ENCODE measurements at regions not wholly inside any gene's neighbourhood (a gene's known extent, or its start where the extent isn't known, plus 50 kb on each side); places are given as distances from the start of the nearest gene placed in this dataset.
A peak's percentile ranks its signal among the peaks of the same experiment; 100 is the strongest.

DNA sequence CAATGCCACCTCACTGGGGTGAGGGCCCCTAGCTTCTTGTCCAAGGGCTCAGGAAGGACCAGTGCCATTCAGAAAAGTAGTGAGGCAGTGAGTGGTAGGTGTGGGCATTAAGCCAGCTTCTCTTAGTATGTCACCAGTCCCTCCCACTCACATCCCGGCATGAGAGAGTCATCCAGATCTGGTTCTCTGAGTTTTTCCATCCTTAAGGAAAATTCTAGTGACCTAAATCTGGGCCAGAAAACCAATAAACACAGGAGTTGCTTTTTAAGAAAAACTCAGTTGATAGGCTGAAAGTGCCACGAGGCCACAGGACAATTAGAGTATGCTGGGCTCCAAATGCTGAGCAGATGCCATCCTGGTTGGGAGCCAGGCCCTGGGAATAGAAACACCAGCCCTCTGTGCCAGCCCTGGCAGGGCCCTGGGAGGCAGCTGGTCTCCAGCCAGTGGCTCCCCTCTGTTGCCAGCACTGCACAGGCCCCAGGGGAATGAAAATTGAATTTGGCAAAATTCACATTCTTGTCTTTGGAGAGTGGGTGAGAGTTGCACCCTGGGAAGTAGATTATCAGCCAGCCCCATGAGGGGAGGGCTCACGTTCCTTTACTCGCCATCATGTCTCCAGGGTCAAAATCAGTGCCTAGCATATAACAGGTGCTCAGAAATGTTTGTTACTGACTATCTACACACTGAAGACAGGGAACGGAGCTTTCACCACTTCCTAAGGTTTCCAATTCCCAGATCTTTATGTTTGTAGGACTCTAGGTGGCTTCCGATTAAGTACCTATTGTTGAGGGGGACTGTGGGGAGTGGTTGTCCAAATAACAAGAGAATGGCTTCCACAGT, 52.8 kb downstream of the FAM43A start:
- no peak for DNase-seq (ENCODE audit: low spot score in 2 of 2)
- Mint-ChIP-seq H3K9me3 (peaks cover 0 to 4% of the 10 kb centered on the region in 2 donors), H3K36me3 (peaks cover 0 to 5% of the 10 kb centered on the region in 2 donors), H3K27ac (peak overlapping the region in 1 of 2 donors; percentile 24)
- no peak for ATAC-seq

DNA sequence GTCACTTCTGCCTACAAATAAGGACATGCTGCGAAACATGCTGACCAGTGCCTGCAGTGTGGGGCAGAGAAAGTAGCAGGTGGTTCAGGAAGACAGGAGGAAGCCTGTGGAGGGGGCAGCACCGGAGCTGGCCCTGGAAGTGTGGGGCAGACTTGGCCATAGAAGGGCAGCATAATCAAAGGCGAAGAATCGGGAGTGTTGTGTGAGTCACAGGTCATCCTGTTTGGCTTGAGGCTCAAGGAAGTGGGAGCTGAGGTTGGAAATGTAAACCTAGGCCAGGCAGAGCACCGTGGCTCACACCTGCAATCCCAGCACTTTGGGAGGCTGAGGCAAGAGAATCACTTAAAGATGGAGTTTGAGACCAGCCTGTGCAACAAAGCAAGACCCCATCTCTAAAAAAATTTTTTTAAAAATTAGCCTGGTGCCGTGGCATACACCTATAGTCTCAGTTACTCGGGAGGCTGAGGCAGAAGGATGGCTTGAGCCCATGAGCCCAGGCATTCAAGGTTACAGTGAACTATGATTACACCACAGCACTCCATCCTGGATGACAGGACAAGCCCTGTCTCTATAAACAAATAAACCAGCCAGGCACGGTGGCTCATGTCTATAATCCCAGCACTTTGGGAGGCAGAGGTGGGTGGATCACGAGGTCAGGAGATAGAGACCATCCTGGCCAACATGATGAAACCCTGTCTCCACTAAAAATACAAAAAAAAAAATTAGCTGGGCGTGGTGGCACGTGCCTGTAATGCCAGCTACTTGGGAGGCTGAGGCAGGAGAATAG, 54.0 kb downstream of the FAM43A start:
- DNase-seq (ENCODE audit: low spot score in 2 of 2), result no peak
- Mint-ChIP-seq H3K36me3 (peaks cover 0 to 5% of the 10 kb centered on the region in 2 donors), H3K27ac (peak overlapping the region in 1 of 2 donors; percentile 24)

DNA sequence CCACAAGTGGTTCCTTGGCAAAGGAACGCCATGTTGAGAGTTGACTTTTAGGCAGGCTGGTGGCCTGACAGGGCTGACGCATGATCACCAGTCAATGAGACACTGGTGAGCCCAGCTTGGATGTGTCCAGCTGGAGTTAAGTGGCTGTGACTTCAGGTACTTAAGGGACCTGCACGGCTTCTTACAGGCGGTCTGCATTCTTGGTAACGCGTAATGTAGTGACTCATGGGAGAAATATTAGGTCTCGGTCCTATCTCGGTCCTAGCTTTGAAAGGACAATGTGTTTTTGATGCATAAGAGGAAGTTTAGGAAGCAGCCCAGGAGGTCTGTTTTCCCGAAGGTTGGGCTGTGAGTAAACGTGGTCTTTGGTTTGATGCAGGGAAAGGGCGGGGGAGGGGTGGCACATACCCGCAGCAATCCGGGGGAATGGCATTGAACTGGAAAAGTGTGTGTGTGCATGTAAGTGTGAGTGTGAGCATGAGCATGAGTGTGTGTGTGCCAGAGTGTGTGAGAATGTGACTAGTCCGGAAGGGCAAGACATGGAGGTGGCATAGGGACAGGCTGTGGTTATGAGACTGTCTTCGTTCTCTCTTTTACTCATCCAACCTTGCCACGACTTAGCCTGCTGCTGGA, 55.3 kb downstream of the FAM43A start:
- no peak overlapping the region for H3K27ac Mint-ChIP-seq
- peak; percentile 37 to 60 for ATAC-seq

More for the DNA sequence above, 54.0 kb downstream of the FAM43A start:
- no peak for ATAC-seq
- peaks cover 0 to 4% of the 10 kb centered on the region in 2 donors for H3K9me3 Mint-ChIP-seq

DNA sequence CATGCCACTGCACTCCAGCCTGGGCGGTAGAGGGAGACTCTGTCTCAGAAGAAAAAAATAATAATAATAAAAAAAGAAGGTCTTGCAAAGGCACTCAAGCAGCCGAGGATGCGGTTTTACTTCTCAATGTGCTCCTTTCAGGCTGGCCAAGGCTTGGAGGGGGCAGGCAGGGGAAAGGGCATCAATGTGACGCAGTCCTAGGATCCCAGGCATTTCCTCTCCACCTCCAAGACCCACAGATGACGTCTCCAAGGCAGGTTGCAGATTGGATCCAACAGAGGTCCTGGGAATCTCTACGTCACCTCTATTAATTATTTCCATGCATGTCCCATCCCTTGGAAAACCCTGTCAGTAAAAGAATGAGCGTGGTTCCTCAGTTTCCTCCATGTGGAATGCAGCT, 56.2 kb downstream of the FAM43A start:
- no peaks in the 10 kb centered on the region for H3K9me3 Mint-ChIP-seq
- ATAC-seq (no peak), DNase-seq (ENCODE audit: low spot score in 2 of 2) (no peak)
- H3K27ac Mint-ChIP-seq, result no peak overlapping the region
- no peaks in the 10 kb centered on the region for H3K36me3 Mint-ChIP-seq

More for the DNA sequence above, 55.3 kb downstream of the FAM43A start:
- DNase-seq (ENCODE audit: low spot score in 2 of 2), result no peak
- H3K36me3 Mint-ChIP-seq, result no peaks in the 10 kb centered on the region
- H3K9me3 Mint-ChIP-seq, result no peaks in the 10 kb centered on the region

DNA sequence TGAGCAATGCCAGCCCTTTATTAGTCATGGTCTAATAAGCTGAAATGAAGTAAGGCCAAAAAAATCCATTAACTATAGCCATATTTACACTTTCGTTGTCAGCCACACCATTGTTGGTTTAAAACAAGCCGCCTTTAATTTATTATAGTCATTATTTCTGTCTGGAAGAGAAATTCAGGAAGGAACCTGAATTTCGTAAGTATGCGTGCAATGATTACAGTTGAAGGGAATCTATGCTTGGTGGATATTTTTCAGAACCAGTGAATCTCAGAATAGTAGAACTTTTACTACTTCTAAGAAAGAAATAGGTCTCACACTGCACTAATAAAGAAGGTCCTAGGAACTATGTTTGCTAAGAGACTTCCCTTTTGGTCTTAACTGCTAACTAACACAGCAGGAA, 59.1 kb downstream of the FAM43A start:
- DNase-seq (ENCODE audit: low spot score in 2 of 2), result no peak
- H3K27ac Mint-ChIP-seq, result no peak overlapping the region
- no peaks in the 10 kb centered on the region for H3K36me3 Mint-ChIP-seq
- H3K9me3 Mint-ChIP-seq, result no peaks in the 10 kb centered on the region
- ATAC-seq, result no peak

DNA sequence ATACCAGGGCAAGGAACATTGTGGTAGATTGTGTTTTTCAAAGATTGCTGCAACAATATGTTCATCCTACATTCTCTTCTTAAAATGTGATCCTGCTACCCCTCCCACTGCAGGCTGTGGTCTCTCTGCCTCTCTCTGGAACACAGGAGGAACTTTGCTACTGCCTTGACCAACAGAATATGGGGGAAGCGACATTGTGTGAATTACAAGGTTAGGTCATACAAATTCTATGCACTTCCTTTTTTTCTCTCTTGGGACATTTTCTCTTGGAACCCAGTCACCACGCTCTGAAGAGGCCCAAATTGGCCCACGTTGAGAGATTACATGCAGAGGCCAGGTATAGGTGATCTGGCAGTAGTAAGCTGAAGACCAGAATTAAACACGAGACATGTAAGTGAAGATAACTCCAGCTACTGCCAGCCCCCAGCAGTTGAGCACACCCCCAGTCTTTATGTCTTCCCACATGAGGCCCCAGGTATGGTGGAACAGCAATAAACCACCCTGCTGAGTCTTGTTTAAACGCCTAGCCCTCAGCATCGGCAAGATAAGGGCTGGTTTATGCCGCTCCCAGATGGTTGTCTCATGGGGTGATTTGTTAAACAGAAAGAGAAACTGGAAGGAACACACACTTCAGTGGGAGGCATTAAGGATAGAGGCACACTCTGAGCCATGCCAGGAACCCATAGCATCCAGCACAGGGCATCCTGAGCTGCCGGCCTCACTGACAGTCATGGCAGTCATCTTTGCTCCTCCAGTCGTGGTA, 59.9 kb downstream of the FAM43A start:
- H3K9me3 Mint-ChIP-seq, result no peaks in the 10 kb centered on the region
- no peak overlapping the region for H3K27ac Mint-ChIP-seq
- no peak for ATAC-seq
- no peaks in the 10 kb centered on the region for H3K36me3 Mint-ChIP-seq
- no peak for DNase-seq (ENCODE audit: low spot score in 2 of 2)

DNA sequence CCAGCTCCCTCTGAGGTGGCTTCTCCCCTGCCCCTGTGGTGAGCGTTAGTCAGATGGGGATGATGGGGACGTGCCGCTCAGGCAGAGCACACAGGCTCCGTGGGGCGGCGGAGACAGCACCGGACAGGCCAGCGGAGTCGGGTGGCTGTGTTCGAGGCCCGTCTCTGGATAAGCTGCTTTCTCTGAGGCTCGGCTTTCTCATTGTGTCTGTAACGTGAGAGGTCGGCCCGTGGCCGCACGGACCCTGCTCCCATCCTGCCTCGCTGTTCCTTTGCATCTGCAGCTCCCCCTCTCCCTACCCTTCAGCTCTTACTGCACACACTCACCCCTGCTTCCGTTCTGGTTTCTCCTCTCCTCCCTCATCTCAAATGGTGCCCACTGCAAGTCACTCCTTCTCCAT, 62.5 kb downstream of the FAM43A start:
- H3K9me3 Mint-ChIP-seq, result no peaks in the 10 kb centered on the region
- no peaks in the 10 kb centered on the region for H3K36me3 Mint-ChIP-seq
- peak overlapping the region in 1 of 2 donors; percentile 0 for H3K27ac Mint-ChIP-seq
- DNase-seq (ENCODE audit: low spot score in 2 of 2), result no peak
- ATAC-seq, result no peak

DNA sequence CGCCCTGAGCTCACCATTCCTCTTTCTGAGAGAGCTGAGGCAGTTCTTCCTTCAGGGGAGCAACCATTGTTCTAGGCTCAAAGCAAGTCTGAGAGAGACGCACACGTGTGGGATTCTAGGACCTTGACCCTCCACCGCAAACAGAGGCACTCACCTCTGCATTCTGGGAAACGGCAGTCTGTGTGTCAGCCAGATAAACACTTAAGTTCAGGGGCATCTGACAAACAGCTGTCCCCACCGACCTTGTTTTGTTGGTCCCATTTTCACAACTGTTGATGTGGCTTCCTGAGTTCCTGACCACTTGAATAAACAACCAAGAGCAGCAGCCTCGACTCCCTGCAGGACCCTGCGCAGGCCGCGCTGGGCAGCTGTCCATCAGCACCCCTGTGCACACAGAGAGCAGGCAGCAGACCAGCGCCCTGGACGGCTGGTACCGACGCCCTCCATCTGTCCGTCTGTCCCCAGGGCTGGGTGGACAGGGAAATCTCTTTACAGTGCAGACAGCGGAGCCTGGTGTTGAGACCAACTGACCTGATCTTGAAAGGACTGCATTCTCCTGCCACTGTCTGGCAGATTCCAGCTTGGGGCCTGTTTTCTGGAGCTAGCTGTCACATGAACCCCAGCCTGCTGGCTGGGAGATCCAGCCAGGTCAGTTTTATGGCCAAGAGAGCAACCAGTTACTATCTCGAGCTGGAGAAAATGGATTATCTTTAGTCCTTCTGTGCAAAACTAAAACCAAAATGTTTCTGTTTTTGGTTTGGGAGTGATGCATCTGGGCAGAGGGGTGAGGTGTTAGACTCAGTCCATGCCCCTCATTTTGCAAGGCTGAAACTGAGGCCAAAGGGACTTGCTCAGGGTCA, 64.2 kb downstream of the FAM43A start:
- H3K36me3 Mint-ChIP-seq, result no peaks in the 10 kb centered on the region
- no peak for DNase-seq (ENCODE audit: low spot score in 2 of 2)
- no peak for ATAC-seq
- no peak overlapping the region for H3K27ac Mint-ChIP-seq
- no peaks in the 10 kb centered on the region for H3K9me3 Mint-ChIP-seq

DNA sequence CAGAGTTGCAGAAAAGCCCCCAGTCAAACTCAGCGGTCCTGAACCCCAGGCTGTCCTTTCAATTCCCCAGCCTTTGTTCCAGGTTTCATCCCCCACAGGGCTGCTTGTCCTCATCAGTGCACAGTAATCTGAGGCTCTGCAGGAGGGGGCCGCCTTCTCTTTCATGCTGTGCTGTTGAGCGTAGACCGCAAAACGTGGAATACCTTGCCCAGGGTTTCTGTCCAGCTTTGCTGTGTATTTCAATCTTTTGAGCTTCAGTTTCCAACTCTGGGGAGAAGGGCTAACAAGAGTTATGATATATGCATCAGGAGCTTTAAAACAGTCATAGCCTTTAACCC, 64.8 kb downstream of the FAM43A start:
- DNase-seq (ENCODE audit: low spot score in 2 of 2) (no peak), ATAC-seq (no peak)
- Mint-ChIP-seq H3K27ac (no peak overlapping the region), H3K9me3 (no peaks in the 10 kb centered on the region), H3K36me3 (no peaks in the 10 kb centered on the region)

DNA sequence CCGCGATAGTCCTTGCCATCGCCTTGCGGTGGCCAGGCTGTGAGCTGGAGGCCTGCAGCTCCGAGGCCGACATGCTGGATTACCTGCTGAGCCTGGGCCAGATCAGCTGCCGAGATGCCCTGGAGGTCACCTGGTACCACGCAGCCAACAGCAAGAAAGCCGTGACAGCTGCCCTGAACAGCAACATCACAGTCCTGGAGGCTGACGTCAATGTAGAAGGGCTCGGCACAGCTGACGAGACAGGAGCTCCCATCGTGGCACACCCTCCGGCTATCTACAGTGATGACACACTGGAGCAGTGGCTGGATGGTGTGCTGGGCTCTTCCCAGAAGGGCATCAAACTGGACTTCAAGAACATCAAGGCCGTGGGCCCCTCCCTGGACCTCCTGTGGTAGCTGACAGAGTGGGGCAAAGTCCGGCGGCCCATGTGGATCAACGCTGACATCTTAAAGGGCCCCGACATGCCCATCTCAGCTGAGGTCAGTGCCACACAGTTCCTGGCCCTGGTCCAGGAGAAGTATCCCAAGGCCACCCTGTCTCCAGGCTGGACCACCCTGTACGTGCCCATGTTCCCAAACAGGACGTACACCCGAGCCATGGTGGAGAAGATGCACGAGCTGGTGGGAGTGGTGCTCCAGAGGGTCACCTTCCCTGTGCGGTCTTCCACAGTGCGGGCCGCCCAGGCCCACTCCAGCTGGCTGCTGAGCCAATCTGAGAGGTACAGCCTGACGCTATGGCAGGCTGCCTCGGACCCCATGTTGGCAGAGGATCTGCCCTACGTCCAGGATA, 70.2 kb downstream of the FAM43A start:
- Mint-ChIP-seq H3K36me3 (no peaks in the 10 kb centered on the region), H3K27ac (no peak overlapping the region), H3K9me3 (no peaks in the 10 kb centered on the region)
- ATAC-seq, result no peak
- DNase-seq (ENCODE audit: low spot score in 2 of 2), result peak in 1 of 2 donors; percentile 44

DNA sequence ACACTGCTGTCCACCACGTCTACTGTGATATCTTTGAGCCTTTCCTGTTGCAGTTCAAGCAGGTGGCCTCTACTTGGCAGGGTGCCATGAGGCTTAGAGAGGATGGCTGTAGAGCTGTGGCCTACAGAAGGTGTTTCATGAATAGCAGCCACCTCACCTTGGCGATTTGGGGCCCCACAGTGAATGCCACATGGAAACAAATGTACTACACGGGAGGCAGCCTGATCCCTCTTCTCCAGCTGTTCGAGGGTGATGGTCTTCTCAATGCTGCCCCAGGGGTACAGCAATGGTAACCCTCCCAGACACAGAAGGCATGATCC, 70.7 kb downstream of the FAM43A start:
- DNase-seq (ENCODE audit: low spot score in 2 of 2) (no peak), ATAC-seq (no peak)
- H3K9me3 Mint-ChIP-seq, result no peaks in the 10 kb centered on the region
- H3K36me3 Mint-ChIP-seq, result no peaks in the 10 kb centered on the region
- no peak overlapping the region for H3K27ac Mint-ChIP-seq

DNA sequence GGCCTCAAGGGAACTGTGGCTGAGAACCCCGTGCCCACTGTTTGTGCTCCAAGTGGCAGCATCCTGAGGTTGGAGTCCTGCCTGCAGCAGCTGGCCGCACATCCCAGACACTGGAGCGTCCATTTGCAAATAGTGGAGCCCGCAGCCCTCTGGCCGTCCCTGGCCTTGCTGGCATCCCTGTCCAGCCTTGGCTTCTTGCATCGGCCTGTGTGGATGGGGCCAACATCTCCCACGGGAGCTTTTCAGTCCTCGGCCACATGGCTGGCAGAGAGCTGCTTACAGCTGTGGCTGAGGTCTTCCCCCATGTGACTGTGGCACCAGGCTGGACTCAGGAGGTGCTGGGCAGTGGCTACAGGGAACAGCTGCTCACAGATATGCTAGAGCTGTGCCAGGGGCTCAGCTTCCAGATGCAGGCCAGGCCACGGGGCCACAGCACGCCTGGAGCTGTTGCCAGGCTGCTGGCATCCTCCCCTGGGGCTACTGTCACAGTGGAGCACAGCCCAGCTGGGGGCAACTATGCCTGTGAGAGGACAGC, 71.2 kb downstream of the FAM43A start:
- H3K36me3 Mint-ChIP-seq, result no peaks in the 10 kb centered on the region
- H3K27ac Mint-ChIP-seq, result no peak overlapping the region
- no peaks in the 10 kb centered on the region for H3K9me3 Mint-ChIP-seq
- DNase-seq (ENCODE audit: low spot score in 2 of 2) (peak in 1 of 2 donors; percentile 41), ATAC-seq (no peak)

DNA sequence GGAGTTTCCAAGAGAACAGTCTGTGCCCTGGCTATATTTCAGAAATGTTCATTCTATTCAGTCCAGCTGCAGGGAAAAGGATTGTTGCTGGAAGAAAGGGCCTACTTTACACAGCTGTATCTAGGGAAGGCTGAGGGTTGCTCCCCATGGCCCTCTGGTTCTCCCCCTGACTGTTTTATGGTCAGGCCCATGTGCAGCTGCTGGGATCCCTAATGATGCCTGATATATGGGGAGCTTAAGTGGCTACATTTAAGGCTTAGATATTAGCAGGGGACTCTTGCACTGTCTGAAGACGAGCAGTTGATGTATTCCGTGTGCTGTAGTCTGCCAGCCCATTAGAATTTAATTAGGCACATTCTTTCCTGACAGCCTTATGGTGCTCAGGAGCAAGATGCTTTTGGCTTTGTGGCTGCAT, 72.0 kb downstream of the FAM43A start:
- no peaks in the 10 kb centered on the region for H3K36me3 Mint-ChIP-seq
- DNase-seq (ENCODE audit: low spot score in 2 of 2) (peak in 1 of 2 donors; percentile 9), ATAC-seq (no peak)
- H3K27ac Mint-ChIP-seq, result no peak overlapping the region
- H3K9me3 Mint-ChIP-seq, result no peaks in the 10 kb centered on the region

DNA sequence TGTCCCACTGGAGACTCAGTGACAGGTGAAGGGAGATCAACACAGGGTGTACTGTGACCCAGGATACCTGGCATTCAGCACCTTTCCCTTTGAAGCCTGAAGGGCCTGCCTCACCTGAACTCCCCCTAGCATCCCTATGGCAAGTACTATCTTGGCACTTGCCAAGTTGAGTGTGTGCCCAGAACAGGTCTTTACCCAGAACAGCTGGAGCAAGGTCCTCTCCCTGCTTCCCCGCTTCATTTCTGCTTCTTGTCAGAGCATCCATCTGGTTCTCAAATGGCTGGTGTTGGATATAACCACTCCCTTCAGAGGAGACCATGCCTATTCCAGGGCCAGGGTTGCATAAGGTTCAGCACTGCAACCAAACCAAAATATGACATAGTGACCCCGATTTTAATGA, 73.0 kb downstream of the FAM43A start:
- no peak for DNase-seq (ENCODE audit: low spot score in 2 of 2)
- Mint-ChIP-seq H3K9me3 (no peaks in the 10 kb centered on the region), H3K27ac (no peak overlapping the region), H3K36me3 (no peaks in the 10 kb centered on the region)
- ATAC-seq, result no peak

DNA sequence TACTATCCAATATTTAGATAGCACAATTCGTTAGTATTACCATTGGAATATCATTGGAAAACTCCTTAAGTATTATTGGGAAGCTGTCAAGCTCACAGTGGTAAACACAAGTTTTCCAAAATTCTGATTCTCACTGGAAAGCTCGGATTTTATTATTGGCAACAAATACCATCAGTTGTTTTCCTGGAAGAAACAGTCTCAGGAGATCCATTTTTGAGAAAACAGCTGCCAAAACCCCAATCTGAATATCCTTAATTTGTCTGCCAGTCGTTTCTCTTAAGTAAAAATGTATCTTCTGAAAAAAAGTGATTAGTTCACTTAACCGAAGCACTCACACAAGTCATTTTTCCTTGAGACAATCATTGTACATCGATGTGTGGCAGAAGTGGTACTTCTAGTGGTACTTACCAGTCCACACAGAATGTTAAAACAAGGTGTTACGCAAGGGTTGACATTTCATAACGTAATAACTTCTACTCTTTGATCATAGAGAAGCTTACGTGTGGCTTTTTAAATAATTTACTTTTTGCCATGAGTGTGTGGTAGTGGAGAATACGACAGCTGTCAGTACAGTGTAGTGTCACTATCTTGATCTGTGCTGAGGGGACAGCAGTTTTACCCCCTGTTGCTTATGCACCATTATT, 74.9 kb downstream of the FAM43A start:
- no peak for ATAC-seq
- DNase-seq (ENCODE audit: low spot score in 2 of 2), result no peak
- no peaks in the 10 kb centered on the region for H3K9me3 Mint-ChIP-seq
- H3K36me3 Mint-ChIP-seq, result no peaks in the 10 kb centered on the region
- no peak overlapping the region for H3K27ac Mint-ChIP-seq

Measured in activated naive CD4-positive, alpha-beta T cell treated with anti-CD3 and anti-CD28 coated beads, Interleukin-2, amount 50 U/mL, for 72 hours (primary cell).